SK-N-SH treated with all-trans-retinoic acid at 6 μM for 48 hours (cell line): ENCODE measurements at regions not wholly inside any gene's neighbourhood (a gene's known extent, or its start where the extent isn't known, plus 50 kb on each side); places are given as distances from the start of the nearest gene placed in this dataset.

ENCODE experiments used
- ATAC-seq: fragments of 200-7000 bp; cut with Tn5 transposase; 3 replicates; pipeline ENCODE4 v1.9.1; 2020; ENCODE audit warnings: mild to moderate bottlenecking, moderate library complexity
- ARNTL ChIP-seq: fragments of 450-650 bp; formaldehyde crosslinking; IDR thresholded peaks from 2 replicates; pipeline ENCODE4 v1.5.0; 2020; ENCODE audit warnings: low read depth, mild to moderate bottlenecking, moderate library complexity, borderline replicate concordance
- BACH2 ChIP-seq: fragments of 250-450 bp; sonication (Bioruptor Pico); IDR thresholded peaks from 2 replicates; pipeline ENCODE4 v1.9.0; 2021; ENCODE audit warnings: mild to moderate bottlenecking, borderline replicate concordance
- CSDC2 ChIP-seq: fragments of 250-450 bp; sonication (Bioruptor Pico); IDR thresholded peaks from 2 replicates; pipeline ENCODE4 v1.5.0; 2020; ENCODE audit warnings: mild to moderate bottlenecking, moderate library complexity
- ESRRG ChIP-seq: fragments of 250-450 bp; sonication (Bioruptor Pico); IDR thresholded peaks from 2 replicates; pipeline ENCODE4 v1.6.1; 2021; ENCODE audit warnings: mild to moderate bottlenecking
- GLIS3 ChIP-seq: fragments of 250-450 bp; sonication (Bioruptor Pico); IDR thresholded peaks from 2 replicates; pipeline ENCODE4 v1.5.0; 2020; ENCODE audit warnings: mild to moderate bottlenecking, moderate library complexity
- ISL1 ChIP-seq: fragments of 250-450 bp; sonication (Bioruptor Pico); IDR thresholded peaks from 2 replicates; pipeline ENCODE4 v2.1.2; 2022; ENCODE audit warnings: mild to moderate bottlenecking, moderate library complexity
- OSR1 ChIP-seq: fragments of 250-450 bp; sonication (Bioruptor Pico); IDR thresholded peaks from 2 replicates; pipeline ENCODE4 v1.8.0; 2022; ENCODE audit warnings: moderate library complexity, mild to moderate bottlenecking, inconsistent platforms
- PPARA ChIP-seq: fragments of 250-450 bp; sonication (Bioruptor Pico); IDR thresholded peaks from 2 replicates; pipeline ENCODE4 v1.5.0; 2020; ENCODE audit warnings: mild to moderate bottlenecking, borderline replicate concordance
- RARB ChIP-seq: fragments of 250-450 bp; sonication (Bioruptor Pico); IDR thresholded peaks from 2 replicates; pipeline ENCODE4 v1.8.0; 2021; ENCODE audit warnings: mild to moderate bottlenecking, moderate library complexity
- SNAI2 ChIP-seq: fragments of 250-450 bp; sonication (Bioruptor Pico); IDR thresholded peaks from 2 replicates; pipeline ENCODE4 v1.5.0; 2020; ENCODE audit warnings: mild to moderate bottlenecking, moderate library complexity
- TCF4 ChIP-seq: fragments of 250-450 bp; sonication (Bioruptor Pico); IDR thresholded peaks from 2 replicates; pipeline ENCODE4 v1.8.0; 2021; ENCODE audit warnings: mild to moderate bottlenecking, moderate library complexity, borderline replicate concordance
- TOX ChIP-seq: fragments of 250-450 bp; sonication (Bioruptor Pico); IDR thresholded peaks from 2 replicates; pipeline ENCODE4 v1.8.0; 2021; ENCODE audit warnings: mild to moderate bottlenecking, moderate library complexity, borderline replicate concordance
- ZC3H10 ChIP-seq: fragments of 250-450 bp; sonication (Bioruptor Pico); IDR thresholded peaks from 2 replicates; pipeline ENCODE4 v1.5.1; 2021; ENCODE audit warnings: mild to moderate bottlenecking, moderate library complexity
- ZFP3 ChIP-seq: fragments of 250-450 bp; sonication (Bioruptor Pico); IDR thresholded peaks from 2 replicates; pipeline ENCODE4 v1.5.0; 2020; ENCODE audit warnings: mild to moderate bottlenecking, moderate library complexity
- ZFP30 ChIP-seq: fragments of 450-650 bp; formaldehyde crosslinking; IDR thresholded peaks from 2 replicates; pipeline ENCODE4 v1.5.0; 2022; ENCODE audit warnings: mild to moderate bottlenecking, moderate library complexity
- ZNF565 ChIP-seq: fragments of 450-650 bp; formaldehyde crosslinking; conservative IDR thresholded peaks from 2 replicates; pipeline ENCODE4 v1.5.0; 2020; ENCODE audit warnings: low read depth, mild to moderate bottlenecking, moderate library complexity
- ZNF70 ChIP-seq: fragments of 450-650 bp; formaldehyde crosslinking; IDR thresholded peaks from 2 replicates; pipeline ENCODE4 v1.5.0; 2020; ENCODE audit warnings: mild to moderate bottlenecking, moderate library complexity
- ZNF8 ChIP-seq: fragments of 450-650 bp; formaldehyde crosslinking; IDR thresholded peaks from 2 replicates; pipeline ENCODE4 v1.5.0; 2020; ENCODE audit warnings: mild to moderate bottlenecking, moderate library complexity
- TF ChIP-seq, protein P1 (sequence below): fragments of 250-450 bp; sonication (Bioruptor Pico); IDR thresholded peaks from 2 replicates; pipeline ENCODE4 v1.5.1; 2020; ENCODE audit warnings: low read depth, mild to moderate bottlenecking, moderate library complexity
- TF ChIP-seq, protein P2 (sequence below): fragments of 250-450 bp; sonication (Bioruptor Pico); IDR thresholded peaks from 2 replicates; pipeline ENCODE4 v1.8.0; 2020; ENCODE audit warnings: mild to moderate bottlenecking, moderate library complexity, borderline replicate concordance
- TF ChIP-seq, protein P3 (sequence below): fragments of 250-450 bp; sonication (Bioruptor Pico); IDR thresholded peaks from 2 replicates; pipeline ENCODE4 v1.5.1; 2021; ENCODE audit warnings: mild to moderate bottlenecking, moderate library complexity
- TF ChIP-seq, protein P4 (sequence below): fragments of 250-450 bp; sonication (Bioruptor Pico); IDR thresholded peaks from 2 replicates; pipeline ENCODE4 v1.8.0; 2021; ENCODE audit warnings: low read depth, mild to moderate bottlenecking, moderate library complexity, borderline replicate concordance
- TF ChIP-seq, protein P5 (sequence below): fragments of 250-450 bp; sonication (Bioruptor Pico); IDR thresholded peaks from 2 replicates; pipeline ENCODE4 v1.5.0; 2020; ENCODE audit warnings: mild to moderate bottlenecking, moderate library complexity

- ATAC-seq = peak; percentile 27; the same call in 1 of the 3 replicates
- TF ChIP-seq, protein P1, sequence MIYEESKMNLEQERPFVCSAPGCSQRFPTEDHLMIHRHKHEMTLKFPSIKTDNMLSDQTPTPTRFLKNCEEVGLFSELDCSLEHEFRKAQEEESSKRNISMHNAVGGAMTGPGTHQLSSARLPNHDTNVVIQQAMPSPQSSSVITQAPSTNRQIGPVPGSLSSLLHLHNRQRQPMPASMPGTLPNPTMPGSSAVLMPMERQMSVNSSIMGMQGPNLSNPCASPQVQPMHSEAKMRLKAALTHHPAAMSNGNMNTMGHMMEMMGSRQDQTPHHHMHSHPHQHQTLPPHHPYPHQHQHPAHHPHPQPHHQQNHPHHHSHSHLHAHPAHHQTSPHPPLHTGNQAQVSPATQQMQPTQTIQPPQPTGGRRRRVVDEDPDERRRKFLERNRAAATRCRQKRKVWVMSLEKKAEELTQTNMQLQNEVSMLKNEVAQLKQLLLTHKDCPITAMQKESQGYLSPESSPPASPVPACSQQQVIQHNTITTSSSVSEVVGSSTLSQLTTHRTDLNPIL = no peak
- no peak for TF ChIP-seq OSR1 (CRISPR knock-in tag)
- TF ChIP-seq TCF4 (CRISPR knock-in tag) = no peak
- no peak for TF ChIP-seq PPARA (CRISPR knock-in tag)
- no peak for TF ChIP-seq ARNTL (CRISPR knock-in tag)
- TF ChIP-seq CSDC2 (CRISPR knock-in tag) = no peak
- TF ChIP-seq ESRRG (CRISPR knock-in tag) = no peak
- TF ChIP-seq, protein P2, sequence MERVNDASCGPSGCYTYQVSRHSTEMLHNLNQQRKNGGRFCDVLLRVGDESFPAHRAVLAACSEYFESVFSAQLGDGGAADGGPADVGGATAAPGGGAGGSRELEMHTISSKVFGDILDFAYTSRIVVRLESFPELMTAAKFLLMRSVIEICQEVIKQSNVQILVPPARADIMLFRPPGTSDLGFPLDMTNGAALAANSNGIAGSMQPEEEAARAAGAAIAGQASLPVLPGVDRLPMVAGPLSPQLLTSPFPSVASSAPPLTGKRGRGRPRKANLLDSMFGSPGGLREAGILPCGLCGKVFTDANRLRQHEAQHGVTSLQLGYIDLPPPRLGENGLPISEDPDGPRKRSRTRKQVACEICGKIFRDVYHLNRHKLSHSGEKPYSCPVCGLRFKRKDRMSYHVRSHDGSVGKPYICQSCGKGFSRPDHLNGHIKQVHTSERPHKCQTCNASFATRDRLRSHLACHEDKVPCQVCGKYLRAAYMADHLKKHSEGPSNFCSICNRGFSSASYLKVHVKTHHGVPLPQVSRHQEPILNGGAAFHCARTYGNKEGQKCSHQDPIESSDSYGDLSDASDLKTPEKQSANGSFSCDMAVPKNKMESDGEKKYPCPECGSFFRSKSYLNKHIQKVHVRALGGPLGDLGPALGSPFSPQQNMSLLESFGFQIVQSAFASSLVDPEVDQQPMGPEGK (CRISPR knock-in tag) = no peak
- no peak for TF ChIP-seq ZC3H10 (CRISPR knock-in tag)
Measured at GRCh38 chr4:72846280-72847111, 223.0 kb downstream of the COX18 start.

- ATAC-seq = no peak
- TF ChIP-seq, protein P3, sequence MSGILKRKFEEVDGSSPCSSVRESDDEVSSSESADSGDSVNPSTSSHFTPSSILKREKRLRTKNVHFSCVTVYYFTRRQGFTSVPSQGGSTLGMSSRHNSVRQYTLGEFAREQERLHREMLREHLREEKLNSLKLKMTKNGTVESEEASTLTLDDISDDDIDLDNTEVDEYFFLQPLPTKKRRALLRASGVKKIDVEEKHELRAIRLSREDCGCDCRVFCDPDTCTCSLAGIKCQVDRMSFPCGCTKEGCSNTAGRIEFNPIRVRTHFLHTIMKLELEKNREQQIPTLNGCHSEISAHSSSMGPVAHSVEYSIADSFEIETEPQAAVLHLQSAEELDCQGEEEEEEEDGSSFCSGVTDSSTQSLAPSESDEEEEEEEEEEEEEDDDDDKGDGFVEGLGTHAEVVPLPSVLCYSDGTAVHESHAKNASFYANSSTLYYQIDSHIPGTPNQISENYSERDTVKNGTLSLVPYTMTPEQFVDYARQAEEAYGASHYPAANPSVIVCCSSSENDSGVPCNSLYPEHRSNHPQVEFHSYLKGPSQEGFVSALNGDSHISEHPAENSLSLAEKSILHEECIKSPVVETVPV (CRISPR knock-in tag) = no peak
- TF ChIP-seq ZC3H10 (CRISPR knock-in tag) = no peak
- no peak for TF ChIP-seq SNAI2 (CRISPR knock-in tag)
- no peak for TF ChIP-seq TOX
- no peak for TF ChIP-seq ISL1 (CRISPR knock-in tag)
- TF ChIP-seq BACH2 (CRISPR knock-in tag) = no peak
- TF ChIP-seq, protein P1 = no peak
- no peak for TF ChIP-seq ZNF8
- no peak for TF ChIP-seq ZNF70 (CRISPR knock-in tag)
- TF ChIP-seq TCF4 (CRISPR knock-in tag) = no peak
- no peak for TF ChIP-seq ZNF565
- no peak for TF ChIP-seq ESRRG (CRISPR knock-in tag)
- TF ChIP-seq RARB (CRISPR knock-in tag) = no peak
- TF ChIP-seq, protein P4, sequence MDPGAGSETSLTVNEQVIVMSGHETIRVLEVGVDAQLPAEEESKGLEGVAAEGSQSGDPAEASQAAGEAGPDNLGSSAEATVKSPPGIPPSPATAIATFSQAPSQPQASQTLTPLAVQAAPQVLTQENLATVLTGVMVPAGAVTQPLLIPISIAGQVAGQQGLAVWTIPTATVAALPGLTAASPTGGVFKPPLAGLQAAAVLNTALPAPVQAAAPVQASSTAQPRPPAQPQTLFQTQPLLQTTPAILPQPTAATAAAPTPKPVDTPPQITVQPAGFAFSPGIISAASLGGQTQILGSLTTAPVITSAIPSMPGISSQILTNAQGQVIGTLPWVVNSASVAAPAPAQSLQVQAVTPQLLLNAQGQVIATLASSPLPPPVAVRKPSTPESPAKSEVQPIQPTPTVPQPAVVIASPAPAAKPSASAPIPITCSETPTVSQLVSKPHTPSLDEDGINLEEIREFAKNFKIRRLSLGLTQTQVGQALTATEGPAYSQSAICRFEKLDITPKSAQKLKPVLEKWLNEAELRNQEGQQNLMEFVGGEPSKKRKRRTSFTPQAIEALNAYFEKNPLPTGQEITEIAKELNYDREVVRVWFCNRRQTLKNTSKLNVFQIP (CRISPR knock-in tag) = no peak
- no peak for TF ChIP-seq ZFP3 (CRISPR knock-in tag)
- TF ChIP-seq, protein P2 (CRISPR knock-in tag) = no peak
- TF ChIP-seq ZFP30 (CRISPR knock-in tag) = no peak
- TF ChIP-seq GLIS3 (CRISPR knock-in tag) = no peak
- TF ChIP-seq, protein P5, sequence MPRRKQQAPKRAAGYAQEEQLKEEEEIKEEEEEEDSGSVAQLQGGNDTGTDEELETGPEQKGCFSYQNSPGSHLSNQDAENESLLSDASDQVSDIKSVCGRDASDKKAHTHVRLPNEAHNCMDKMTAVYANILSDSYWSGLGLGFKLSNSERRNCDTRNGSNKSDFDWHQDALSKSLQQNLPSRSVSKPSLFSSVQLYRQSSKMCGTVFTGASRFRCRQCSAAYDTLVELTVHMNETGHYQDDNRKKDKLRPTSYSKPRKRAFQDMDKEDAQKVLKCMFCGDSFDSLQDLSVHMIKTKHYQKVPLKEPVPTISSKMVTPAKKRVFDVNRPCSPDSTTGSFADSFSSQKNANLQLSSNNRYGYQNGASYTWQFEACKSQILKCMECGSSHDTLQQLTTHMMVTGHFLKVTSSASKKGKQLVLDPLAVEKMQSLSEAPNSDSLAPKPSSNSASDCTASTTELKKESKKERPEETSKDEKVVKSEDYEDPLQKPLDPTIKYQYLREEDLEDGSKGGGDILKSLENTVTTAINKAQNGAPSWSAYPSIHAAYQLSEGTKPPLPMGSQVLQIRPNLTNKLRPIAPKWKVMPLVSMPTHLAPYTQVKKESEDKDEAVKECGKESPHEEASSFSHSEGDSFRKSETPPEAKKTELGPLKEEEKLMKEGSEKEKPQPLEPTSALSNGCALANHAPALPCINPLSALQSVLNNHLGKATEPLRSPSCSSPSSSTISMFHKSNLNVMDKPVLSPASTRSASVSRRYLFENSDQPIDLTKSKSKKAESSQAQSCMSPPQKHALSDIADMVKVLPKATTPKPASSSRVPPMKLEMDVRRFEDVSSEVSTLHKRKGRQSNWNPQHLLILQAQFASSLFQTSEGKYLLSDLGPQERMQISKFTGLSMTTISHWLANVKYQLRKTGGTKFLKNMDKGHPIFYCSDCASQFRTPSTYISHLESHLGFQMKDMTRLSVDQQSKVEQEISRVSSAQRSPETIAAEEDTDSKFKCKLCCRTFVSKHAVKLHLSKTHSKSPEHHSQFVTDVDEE (CRISPR knock-in tag) = no peak
- TF ChIP-seq CSDC2 (CRISPR knock-in tag) = no peak
Measured at GRCh38 chr4:72843466-72843865, 226.1 kb downstream of the COX18 start.
